HG02763 (cell line): ENCODE measurements at regions not wholly inside any gene's neighbourhood (a gene's known extent, or its start where the extent isn't known, plus 50 kb on each side); places are given as distances from the start of the nearest gene placed in this dataset.

Experiments
- ATAC-seq: cut with Tn5 transposase; IDR thresholded peaks from one replicate; pipeline ENCODE4 v1.9.1; 2021; ENCODE audit warnings: mild to moderate bottlenecking, moderate library complexity; ENCODE audit not compliant: unreplicated experiment

DNA sequence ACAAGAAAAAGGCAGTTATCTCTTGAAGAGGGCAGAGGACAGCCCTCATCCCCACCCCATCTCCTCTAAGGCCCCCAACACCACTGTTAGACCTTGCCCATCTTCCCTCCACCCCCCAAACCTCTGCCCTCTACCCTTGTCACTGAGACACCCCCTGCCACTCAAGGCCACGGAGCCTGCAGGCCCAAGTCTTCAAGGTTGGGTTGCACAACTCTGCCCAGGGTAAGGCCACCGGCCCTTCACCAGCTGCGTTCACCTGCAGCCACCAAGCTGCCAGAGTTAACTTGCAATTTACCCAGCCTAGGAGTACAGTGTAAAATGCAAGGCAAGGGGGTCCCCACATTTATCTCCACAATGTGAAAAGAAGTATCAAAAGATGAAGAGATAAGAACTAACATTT lies 128.7 kb upstream of the PKDCC start:
- ATAC-seq, result no peak

DNA sequence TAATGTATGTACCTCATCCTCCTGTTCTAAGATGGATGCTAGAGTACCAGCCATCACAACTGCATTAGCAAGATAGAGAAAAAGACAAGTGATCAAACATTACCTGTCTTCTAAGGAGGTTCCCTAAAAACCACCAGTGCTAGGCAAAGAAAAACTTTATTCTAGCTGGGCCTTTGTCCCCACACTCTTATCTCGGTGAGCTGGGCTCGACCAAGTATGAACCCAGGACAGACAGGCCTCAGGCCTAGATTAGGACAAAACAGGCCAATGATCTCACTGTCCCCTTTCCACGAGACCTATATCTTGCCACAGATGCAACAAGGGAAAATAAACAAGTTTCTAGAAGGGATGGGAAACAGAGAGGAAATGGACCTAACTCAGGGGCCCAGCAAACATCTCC lies 127.6 kb upstream of the PKDCC start:
- no peak for ATAC-seq

DNA sequence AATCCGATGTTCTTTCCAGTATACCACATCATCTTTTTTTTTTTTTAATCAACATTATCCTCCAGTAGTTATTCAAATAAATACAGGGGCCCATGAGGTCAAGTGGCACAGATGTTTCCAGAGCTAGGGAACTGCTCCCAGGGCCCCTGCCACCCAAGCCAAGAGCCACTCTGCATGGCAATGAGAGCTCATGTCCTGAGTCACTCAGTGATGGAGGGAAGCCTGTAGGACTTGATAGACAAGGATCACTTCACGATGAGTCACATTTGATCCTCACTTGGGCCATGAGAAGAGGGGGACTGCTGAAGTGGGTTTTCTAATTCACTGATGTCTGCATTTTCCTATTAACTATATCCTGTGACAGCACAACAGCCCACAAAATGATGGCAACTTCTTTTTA lies 127.0 kb upstream of the PKDCC start:
- no peak for ATAC-seq

DNA sequence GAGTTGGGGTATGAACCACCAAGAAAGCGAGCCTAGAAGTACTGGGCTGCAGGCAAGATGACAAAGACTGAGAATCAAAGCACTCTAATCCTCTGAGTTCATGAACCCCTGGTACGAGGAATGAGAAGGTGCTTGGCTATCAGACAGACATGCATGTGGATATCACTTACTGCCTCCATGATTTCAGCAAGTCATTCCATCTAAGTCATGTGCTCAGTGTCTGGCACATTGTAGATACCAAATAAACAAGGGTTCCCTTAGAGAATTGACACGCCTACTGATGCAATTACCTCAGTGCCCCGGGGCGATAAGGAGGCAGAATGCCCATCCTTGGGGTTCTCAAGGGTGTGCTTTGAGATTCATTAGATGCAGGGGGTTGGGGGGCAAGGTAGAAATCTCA lies 125.6 kb upstream of the PKDCC start:
- ATAC-seq, result no peak

DNA sequence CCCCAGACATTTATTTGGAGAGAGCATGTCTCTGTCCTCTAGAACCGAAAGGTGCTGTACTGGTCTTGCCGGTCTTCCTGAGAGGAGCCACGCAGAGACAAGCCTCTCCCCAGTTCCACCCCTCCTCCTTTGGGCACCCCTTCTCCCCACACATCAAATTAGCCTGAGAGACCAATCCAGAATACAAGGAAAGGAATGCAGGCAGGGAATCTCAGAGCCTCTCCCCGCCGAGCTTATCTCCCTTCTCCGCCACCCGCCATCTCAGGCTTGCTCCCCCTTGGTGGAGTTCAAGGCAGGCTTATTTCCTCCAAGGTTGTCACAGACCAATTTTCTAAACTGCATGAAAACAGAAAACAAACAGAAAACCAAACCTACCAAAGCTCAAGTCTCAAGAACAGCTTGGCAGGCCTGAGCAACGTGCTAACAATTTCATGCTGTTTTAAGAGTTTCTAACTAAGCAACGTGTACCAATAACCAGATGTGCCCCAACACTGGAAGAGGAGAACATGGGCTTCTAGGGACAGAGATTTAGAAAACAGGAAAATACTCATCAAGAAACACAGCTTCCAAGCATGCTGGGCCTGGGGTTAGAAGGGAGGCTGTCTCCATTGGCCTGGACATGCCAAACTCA lies 124.5 kb upstream of the PKDCC start:
- no peak for ATAC-seq

DNA sequence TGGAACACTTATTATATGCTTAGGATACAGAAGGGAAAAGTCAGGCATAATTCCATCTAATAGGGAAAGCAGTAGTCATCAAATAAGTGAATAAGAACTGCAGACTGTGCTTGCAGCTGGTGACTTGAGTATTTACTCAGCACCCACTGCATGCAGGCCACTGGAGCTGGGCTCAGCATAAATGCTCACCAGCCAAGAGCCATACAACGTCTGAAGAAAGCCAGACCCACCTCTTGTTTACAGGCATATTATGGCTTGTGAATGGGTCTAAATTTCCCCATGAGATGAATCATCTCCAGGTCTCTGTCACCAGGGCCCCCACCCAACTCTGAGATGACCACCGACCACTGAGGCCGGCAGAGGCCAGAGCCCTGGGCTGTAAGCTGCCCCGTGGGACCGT lies 123.8 kb upstream of the PKDCC start:
- no peak for ATAC-seq

DNA sequence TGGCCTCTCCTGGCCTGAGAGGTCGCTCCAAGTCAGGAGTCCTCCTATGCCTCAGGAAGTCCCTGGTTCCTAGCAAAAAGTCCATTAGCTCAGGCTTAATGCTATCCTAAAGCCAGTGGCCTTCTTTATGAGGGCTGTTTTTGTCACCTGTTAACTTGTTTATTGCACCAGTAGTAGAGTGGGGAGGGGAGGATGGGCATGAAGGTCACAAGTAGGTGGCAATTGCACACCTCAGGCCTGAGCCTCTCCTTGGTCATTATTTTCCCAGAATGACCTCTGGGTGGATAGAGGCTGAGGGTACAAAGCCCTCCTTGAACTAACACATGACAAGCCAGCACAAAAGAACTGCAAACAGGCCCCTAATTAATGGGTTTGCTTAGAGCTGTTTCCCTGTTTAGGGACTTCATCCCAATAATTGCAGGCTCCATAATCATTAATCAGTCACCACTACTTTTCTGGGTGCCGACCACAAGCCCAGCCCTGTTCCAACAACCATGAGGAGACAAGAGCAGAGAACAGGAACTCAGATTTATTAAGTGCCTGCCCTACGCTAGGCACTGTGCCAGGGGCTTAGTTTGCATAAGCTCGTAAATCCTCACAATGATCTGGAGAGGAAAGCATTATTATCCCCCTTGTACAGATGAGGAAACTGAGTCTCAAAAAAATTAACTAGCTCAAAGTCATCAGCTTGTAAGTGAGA lies 123.0 kb upstream of the PKDCC start:
- ATAC-seq, result no peak

DNA sequence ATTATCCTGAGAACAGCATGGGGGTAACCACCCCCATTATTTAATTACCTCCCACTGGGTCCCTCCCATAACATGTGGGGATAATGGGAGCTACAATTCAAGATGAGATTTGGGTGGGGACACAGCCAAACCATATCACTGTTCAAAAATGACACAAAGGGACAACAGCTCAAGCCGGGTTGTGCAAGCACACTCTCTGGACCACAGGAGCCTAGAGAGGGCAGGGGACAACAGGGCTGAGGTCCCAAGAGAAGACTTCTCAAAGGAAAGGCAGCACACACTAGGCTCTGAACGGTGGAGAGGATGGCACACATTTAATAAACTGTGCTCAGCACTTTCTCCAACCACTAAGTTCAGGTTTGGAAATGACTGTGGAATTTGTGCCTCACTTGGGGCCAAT lies 122.1 kb upstream of the PKDCC start:
- ATAC-seq, result no peak

DNA sequence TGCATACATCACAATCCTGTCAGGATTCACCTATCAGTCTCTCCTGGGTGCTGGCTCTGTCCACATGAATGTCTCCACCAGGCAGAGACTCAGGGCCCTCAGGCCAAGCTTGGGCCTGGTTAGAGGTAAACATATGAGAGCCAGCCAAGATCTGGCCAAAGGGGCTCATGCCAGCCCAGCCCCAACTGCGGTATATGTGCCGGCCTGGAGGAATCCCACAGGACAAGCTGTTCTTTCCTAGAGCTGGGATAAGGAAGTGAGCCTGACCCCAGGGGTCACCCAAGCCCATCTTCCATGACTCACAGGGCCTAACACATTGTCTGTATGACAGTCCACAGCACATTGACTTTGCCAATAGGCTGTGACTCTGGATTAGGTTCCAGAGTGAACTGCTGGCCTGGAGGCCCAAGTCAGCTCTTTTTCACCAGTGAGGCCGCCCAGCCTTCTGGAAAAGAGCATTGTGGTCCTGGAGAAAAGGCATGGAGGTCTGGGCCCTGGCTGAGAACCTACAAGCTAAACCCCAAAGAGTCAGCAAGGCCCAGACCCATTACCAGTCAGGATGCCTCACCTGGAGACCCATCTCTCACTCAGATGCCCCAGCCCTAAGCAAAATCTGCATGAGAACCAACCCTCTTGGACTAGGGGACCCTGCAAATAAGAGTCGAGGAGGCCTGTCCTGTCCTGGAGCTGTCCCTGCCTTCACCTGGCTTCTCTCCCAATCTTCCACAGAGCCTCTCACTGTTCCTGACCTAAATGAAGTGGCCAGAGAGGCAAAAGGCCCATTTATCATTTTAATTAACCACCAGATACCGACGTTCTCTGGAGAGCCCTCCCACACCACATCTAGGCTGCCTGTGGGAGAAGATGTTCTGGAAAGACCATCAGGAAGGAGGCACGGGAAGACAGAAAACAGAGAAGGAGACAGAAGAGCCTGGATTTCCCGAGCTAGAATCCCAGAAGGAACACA lies 120.9 kb upstream of the PKDCC start:
- ATAC-seq, result no peak

DNA sequence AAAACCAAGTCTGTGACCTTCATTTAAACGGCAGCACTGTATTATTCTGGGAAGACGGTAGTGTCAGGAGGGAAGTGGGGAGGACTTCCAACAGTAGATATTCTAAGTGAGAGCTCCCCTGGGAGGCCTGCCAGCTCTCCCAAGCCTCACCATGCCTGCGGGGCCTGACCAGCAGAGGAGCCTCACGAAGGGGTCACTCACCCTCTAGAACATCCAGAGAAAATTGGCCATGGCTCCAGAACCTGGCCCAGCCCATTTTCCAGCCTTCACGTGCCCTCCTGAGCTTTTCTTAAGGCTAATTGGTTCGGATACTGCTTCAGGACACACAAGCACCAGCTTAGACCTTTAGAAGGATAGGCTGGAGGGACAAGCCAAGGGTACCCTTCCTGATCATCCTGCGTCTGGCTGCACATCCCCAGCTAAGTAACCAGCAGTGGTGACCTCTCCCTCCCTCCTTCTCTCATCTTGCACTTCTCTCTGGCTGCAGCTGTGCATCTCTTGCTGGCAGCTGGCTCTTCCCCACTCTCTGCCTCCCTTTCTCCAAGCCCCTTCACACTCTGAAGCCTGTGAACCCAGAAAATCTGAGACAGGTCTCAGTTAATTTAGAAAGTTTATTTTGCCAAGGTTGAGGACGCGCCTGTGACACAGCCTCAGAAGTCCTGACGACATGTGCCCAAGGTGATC lies 120.1 kb upstream of the PKDCC start:
- ATAC-seq, result no peak

DNA sequence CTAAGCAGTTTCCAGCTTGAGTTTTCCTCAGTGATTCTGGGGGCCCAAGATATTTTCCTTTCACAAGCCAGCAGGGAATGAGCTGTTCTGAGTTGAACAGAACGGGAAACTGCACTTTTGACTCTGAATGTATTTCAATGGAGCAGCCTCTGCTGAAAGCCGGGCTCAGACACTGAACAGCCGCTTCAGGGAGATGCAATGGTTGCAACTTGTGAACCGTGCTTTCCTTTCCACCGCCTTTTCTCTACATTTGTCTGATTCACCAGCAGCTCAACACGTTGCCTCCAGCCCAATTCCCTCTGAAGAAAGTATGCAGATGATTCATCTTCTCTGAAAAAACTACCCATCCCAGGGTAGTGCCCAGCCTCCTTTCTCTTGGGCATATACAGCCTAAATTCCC lies 119.3 kb upstream of the PKDCC start:
- no peak for ATAC-seq

DNA sequence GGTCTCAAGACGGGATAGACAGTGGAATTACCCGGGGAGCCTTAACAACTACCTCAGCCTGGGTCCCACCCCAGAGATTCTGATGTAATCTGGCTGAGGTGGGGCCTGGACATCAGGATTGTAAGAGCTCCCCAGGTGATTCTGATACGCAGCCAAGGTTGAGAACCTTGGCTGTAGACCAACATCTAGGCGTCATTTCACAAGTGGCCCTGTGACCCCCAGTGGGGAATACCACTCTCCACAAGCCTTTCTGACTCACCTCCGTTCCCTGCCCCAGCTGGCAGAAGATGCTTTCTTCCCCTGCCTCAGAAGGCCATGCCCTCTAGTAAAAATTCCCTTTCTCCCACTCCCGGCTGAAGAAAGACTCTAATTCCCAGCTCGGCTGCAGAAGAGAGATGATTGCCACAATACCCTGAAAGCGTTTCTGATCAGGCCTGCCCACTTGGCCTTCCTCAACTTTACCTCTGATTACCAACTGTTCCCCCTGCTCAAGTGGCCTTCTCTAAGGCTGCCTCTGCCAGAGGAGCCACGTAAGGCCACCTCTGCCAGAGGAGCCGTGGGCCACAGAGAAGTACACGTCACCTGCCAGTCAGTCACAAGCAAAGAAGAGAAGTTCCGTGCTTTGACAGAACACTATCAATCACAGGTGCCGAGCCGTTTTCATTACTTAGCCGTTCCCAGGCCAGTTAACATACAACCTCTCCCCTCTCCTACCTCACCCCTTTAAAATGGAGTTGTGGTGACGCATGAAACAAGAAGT lies 116.8 kb upstream of the PKDCC start:
- peak; percentile 54 for ATAC-seq

DNA sequence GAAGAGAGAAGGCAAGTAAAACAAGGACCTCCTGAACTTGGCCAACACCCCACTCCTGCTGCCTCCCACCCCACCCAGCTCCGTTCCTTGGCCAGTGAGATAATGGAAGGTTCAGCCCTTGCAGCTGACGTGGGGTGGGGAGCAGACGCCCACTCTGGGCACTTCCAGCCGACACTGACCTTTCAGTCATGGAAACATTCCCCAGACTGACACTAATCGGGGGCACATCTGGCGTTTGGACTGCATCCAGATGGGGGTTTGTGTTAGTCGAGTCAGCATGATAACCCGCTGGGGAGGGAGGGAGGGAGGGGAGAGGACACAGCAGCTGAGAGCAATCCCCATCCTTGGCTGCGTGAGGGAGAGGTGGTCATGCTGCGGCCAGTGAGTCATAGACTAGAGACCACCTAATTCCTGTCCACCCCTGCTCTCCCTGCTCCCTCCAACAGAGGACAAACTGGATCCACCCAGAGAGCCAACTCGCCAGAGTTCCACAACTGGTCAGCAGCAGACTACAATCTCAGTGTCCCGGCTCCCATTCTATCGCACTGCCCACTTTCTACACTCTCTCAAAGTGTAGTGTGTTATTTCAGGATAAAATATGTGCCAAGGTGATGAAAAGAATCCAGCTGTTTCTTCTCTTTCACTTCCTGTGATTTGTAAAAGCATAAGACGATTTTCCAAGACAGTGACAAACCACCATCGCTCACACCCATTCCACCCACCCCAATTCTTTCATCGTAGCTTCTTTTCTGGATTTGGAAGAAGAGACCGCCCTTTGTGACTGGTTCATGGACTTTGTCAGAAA lies 115.4 kb upstream of the PKDCC start:
- no peak for ATAC-seq

DNA sequence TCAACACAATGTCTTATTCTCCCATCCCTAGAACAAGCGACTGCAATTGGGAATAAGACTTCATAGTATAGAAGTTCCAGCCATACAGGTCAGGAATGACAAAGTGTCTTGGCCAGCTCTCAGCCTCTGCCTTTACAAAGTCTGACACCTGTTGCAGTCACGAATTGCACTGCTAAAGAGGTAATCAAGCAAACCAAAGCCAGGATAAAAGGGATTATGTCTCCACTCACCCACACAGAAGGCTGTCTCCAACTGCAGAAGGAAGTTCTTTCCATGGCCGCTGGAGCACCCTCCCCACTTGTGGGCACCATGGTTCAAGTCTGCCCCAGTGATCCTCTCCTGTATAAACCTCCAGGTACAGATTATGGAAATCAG lies 114.8 kb upstream of the PKDCC start:
- no peak for ATAC-seq

DNA sequence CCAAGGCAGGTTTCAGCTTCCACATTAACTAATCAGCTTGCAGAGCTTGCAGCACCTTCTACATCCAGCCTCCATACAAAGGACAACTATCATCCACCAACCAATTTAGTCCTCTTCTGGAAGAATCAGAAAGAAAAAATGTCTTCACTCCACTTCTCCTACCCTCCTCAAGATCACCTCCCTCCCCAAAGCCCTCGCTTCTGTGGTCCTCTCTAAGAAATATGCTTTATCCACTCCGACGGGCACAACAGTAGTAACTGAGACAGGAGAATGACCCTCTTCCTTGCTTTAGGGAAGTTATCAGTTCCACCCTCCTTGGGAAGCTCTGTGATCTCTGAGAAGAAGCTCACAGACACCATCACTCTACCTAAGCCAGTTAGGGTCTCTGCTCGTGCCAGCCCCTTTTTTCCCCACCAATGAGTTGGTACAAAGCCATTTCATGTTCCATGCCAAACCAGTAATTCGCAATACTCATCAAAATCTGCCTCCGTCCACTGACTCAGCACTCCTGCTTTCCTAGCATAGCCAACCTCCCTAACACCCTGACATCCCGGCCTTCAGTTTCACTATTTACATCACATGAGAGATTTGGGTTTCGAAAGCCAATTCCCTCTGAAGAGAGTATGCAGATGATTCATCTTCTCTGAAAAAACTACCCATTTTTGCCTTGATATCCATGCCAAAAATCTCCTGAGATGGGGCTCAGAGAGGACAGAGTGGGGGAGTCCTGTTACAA lies 114.1 kb upstream of the PKDCC start:
- no peak for ATAC-seq

DNA sequence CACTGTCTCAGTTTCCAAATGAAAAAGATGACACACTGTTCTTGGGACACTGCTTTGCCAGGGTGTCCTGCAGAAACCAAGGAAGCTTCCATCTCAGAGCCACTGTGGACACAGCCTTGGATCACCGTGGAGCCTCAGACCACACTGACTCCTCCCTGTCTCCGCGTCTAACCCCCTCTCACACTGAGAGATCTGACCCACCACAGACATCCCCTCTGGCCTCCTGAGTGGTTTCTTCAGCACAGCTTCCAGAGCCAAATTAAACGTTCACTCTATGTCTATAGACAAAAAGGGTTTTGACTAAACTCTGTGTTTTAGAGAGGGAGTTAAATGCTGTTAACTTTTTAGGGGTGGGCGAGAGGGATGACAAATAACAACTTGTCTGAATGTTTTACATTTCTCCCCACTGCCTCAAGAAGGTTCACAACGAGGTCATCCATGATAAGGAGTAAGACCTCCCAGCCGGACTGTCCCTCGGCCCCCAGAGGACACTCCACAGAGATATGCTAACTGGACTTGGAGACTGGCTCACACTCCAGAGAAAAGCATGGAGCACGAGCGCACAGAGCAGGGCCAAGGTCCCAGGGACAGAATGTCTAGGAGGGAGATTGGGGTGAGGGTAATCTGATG lies 113.4 kb upstream of the PKDCC start:
- no peak for ATAC-seq

DNA sequence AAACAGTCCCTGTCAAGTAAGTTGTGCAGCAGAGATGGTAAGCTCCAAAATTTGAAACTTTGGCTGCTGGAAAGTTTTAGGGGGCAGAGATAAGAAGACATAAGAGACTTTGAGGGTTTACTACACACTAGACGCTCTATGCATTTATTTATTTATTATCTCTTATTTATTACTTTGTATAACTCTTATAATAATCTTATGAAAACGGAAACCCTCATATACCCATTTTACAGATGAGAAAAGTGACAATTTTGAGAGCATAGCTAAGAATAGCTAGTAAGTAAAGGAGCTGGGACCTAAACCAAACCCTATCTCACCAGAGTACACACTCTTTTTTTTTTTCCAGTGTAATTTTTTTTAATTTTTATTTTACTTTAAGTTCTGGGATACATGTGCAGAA lies 112.8 kb upstream of the PKDCC start:
- no peak for ATAC-seq

DNA sequence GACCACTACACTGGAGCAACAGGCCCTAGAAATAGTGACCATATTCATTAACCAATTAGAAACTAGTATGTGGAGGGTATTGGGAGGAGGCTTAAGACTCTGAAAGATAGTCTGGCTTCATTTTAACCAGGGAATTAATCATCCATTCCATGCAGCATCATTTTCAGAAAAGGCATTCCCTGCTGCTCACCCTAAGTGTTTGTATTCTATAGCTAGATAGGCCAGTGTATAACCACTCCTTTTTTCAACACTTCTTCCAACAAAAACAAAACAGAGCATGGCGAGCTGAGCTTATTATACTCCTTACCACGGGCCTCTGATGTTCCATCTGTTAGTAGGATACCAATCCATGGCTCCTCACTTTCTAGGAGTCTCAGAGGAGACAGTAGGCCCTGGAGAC lies 112.0 kb upstream of the PKDCC start:
- ATAC-seq, result no peak
